ENCODE measurements at regions not wholly inside any gene's neighbourhood (a gene's known extent, or its start where the extent isn't known, plus 50 kb on each side); places are given as distances from the start of the nearest gene placed in this dataset.

DNA sequence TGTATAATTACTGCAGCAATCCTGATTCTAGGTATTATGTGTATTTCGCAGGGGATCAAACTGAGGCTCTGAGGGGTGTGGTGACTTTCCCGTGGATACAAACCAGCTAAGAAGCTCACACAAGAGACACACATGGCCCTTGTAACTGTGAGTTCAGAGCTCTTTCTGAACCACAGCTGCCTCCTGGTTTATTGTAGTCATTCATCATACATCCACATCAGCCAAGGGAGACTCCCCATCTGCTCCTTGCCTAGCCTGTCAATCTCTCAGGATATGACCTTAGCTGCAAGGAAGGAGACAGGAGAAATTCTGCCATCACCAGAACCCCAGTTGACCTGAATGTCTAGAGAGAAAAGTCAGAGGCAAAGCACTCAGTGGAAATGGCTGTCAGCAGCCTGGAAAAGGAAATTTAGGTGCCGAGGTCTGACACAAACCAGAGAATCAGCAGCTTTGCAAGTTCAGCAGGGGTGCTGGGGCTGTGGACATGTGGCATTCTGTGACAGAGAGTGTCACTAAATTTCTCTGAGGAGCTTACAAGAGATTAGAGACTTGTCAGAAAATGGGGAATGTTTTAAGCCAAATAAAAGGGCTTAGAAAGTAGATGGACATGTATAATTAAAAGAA, 209.5 kb downstream of the AASDHPPT start:
- Histone ChIP-seq H3K27me3 (no peaks in the 10 kb centered on the region), H3K27ac (no peak overlapping the region), H3K4me1 (no peaks in the 10 kb centered on the region), H3K36me3 (no peaks in the 10 kb centered on the region), H3K4me3 (no peak overlapping the region), H3K9me3 (replicated peaks in 1 of 11) (no peaks in the 10 kb centered on the region), H3K9ac (no peak overlapping the region), H4K20me1 (no peaks in the 10 kb centered on the region), H3K4me2 (no peak overlapping the region)
- no peak for TF ChIP-seq Cebpa-rat (IDR thresholded peaks at IDR 0.05)

DNA sequence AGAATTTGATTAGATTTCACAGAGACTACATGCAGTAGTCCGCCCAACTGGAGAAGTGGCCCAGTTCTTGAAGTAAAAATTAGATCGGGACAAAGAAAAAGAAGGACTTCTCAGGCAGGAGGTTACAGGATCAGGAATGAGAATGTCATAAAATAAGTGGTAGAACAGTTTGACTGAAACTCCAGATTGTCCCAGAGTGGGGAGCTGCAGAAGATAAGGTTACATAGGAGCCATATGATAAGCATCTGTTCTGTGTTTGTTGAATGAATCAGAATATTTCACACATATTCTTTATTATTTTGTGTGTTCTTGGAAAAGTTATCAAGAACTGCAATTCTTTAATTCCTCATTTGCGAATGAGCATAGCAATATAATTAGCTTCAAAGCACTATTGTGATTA, 210.6 kb downstream of the AASDHPPT start:
- H4K20me1 ChIP-seq = no peaks in the 10 kb centered on the region
- H3K4me3 ChIP-seq = no peak overlapping the region
- no peaks in the 10 kb centered on the region for H3K9me3 ChIP-seq (replicated peaks in 1 of 11)
- no peak overlapping the region for H3K9ac ChIP-seq
- no peak overlapping the region for H3K27ac ChIP-seq
- H3K27me3 ChIP-seq = no peaks in the 10 kb centered on the region
- H3K4me1 ChIP-seq = no peaks in the 10 kb centered on the region
- no peak overlapping the region for H3K4me2 ChIP-seq
- no peak for TF ChIP-seq Cebpa-rat (IDR thresholded peaks at IDR 0.05)
- no peaks in the 10 kb centered on the region for H3K36me3 ChIP-seq

DNA sequence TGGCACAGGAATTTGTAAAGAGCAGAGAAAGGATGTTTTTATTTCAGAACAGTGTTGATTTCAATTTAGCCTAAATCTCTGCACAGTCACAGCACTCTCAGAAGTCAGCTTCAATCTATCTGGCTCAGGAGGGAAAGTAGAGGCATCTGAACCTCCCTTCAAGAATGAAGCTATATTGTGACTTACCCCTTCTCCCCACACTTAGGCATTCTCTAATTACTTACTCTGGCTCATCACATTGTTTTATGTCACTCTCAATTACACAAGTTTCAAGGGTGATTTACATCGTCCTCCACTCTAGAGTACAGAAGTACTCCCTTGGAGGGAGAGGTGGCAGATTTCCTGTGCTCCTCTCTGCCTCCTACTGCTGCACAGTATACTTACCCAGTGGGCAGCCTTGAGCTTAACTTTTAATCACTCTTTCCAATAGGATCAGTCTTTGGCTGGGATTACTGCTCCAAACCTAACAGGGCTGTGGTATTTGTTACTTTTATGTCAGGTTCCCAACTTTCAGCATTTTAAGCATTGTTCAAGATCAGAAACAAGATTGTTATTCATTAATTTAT, 211.4 kb downstream of the AASDHPPT start:
- H3K27ac ChIP-seq = no peak overlapping the region
- no peaks in the 10 kb centered on the region for H3K36me3 ChIP-seq
- no peak for TF ChIP-seq Cebpa-rat (IDR thresholded peaks at IDR 0.05)
- no peak overlapping the region for H3K9ac ChIP-seq
- no peaks in the 10 kb centered on the region for H3K27me3 ChIP-seq
- no peaks in the 10 kb centered on the region for H4K20me1 ChIP-seq
- H3K4me1 ChIP-seq = no peaks in the 10 kb centered on the region
- H3K9me3 ChIP-seq (replicated peaks in 1 of 11) = no peaks in the 10 kb centered on the region
- H3K4me2 ChIP-seq = no peak overlapping the region
- no peak overlapping the region for H3K4me3 ChIP-seq

DNA sequence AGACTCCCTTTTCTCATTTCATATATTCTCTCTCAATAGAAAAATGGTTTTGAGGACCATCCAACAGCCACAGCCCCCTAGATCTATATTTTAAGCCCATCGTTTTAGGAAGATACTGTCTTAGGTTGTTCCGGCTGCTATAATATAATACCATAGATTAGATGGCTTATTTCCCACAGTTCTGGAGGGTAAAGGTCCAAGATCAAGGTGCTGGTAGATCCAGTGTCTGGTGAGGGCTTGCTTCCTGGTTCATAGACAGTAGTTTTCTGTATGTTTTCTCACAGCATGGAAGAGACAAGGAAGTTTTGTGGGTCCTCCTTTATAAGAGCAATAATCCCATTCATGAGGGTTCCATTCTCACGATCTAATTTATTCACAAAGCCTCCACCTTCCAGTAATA, 215.1 kb downstream of the AASDHPPT start:
- TF ChIP-seq Cebpa-rat (IDR thresholded peaks at IDR 0.05) = no peak
- no peaks in the 10 kb centered on the region for H3K36me3 ChIP-seq
- H4K20me1 ChIP-seq = no peaks in the 10 kb centered on the region

DNA sequence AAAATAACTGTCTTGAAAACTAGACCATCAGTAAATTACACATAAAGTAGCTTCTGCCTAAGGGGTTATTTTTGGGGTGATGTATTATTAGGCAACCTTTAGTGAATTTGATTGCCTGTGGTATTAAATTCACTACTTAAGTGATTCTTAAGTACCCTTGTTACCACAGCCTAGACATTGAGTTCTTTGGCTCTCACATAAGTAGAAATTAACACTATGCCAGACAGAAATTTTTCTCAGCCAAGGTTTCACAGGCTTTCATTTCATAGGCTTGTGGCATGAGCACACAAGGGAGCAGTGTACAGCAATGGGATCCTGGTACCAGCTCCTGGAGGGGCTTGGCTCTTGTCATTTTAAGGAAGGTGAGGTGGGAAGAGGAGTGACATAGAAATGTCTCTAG, 218.5 kb downstream of the AASDHPPT start:
- H3K4me1 ChIP-seq = no peaks in the 10 kb centered on the region
- H3K9ac ChIP-seq = no peak overlapping the region
- TF ChIP-seq Cebpa-rat (IDR thresholded peaks at IDR 0.05) = no peak
- no peaks in the 10 kb centered on the region for H3K36me3 ChIP-seq
- peaks cover 0 to 10% (median 0%) of the 10 kb centered on the region in 11 experiments; a peak in 1 of 22 replicates for H3K9me3 ChIP-seq (replicated peaks in 1 of 11)
- no peaks in the 10 kb centered on the region for H4K20me1 ChIP-seq
- no peak overlapping the region for H3K4me3 ChIP-seq
- no peak overlapping the region for H3K27ac ChIP-seq
- H3K4me2 ChIP-seq = no peak overlapping the region
- H3K27me3 ChIP-seq = no peaks in the 10 kb centered on the region

More for the DNA sequence above, 215.1 kb downstream of the AASDHPPT start:
- no peaks in the 10 kb centered on the region for H3K27me3 ChIP-seq
- H3K27ac ChIP-seq = no peak overlapping the region
- H3K4me3 ChIP-seq = no peak overlapping the region
- no peak overlapping the region for H3K4me2 ChIP-seq
- H3K9ac ChIP-seq = no peak overlapping the region
- H3K4me1 ChIP-seq = no peaks in the 10 kb centered on the region
- H3K9me3 ChIP-seq (replicated peaks in 1 of 11) = no peaks in the 10 kb centered on the region

DNA sequence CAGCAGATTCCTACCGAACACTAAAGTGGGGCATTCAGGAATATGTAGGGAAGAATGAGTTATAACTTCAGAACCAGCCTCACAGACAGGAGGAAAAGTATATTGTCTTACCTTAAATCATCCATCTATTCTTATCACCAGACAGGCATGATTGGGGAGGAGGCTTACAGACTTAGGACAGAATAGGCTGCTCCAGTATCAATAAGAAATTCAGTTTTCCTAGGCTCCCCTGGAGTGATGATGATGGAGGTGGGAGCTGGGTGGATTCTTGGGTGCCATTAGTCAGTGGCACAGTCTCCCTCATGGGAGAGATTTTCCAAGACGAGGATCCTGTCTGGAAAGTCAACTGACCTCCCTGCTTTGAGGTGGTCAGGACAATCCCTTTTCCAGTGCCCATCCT, 225.0 kb downstream of the AASDHPPT start:
- Histone ChIP-seq H3K4me1 (no peaks in the 10 kb centered on the region), H3K27ac (no peak overlapping the region), H3K4me2 (no peak overlapping the region), H3K9ac (no peak overlapping the region), H3K36me3 (no peaks in the 10 kb centered on the region), H3K27me3 (no peaks in the 10 kb centered on the region), H3K9me3 (replicated peaks in 1 of 11) (peaks cover 0 to 22% (median 7%) of the 10 kb centered on the region in 11 experiments; a peak in 9 of 22 replicates), H4K20me1 (no peaks in the 10 kb centered on the region), H3K4me3 (no peak overlapping the region)
- TF ChIP-seq Cebpa-rat (IDR thresholded peaks at IDR 0.05) = no peak

DNA sequence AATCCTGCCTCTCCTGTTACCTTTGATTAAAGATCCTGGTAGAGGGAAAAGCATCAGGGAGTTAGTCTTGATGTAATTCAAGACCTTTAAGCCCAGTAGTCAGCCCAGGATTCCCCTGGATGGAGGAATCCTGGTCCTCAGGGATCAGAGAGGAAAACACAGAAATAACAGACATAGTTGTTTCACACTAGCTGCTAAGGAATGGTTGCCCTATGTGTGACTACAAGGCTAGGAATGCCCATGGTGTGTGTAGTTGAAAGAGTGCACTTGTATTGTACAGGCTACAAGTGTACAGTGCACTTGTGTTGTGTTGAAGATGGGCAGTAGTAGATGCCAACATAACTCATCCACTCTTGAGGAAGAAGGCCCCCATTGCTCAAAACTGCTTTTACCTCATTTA, 226.8 kb downstream of the AASDHPPT start:
- Histone ChIP-seq H3K27ac (no peak overlapping the region), H3K4me2 (no peak overlapping the region), H3K27me3 (no peaks in the 10 kb centered on the region), H3K9me3 (replicated peaks in 1 of 11) (peaks cover 0 to 16% (median 7%) of the 10 kb centered on the region in 11 experiments; a peak in 9 of 22 replicates), H3K4me3 (no peak overlapping the region), H4K20me1 (no peaks in the 10 kb centered on the region), H3K36me3 (no peaks in the 10 kb centered on the region), H3K9ac (no peak overlapping the region), H3K4me1 (peaks cover 0 to 4% (median 3%) of the 10 kb centered on the region in 10 experiments; a peak in 10 of 20 replicates)
- TF ChIP-seq Cebpa-rat (IDR thresholded peaks at IDR 0.05) = no peak

DNA sequence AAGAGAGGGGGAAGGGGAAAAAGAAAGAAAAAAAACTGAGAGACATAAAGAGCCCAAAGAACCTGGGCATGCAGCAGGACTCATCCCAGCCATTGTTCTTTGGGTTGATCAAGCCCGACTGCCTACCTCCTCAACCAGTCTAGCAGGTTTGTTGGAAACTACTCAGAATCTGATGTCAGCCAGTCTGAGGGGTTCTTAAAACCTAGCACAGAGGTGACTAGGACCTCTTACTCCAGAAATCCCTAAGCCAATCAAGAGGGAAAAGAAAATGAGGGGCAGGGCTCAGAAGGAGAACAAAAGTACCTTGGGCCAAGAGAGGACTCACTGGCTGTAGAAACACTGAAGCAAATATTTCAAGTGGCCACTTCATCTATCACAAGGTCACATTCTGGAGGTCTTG, 228.0 kb downstream of the AASDHPPT start:
- TF ChIP-seq Cebpa-rat (IDR thresholded peaks at IDR 0.05) = no peak
- Histone ChIP-seq H3K4me3 (no peak overlapping the region), H3K9me3 (replicated peaks in 1 of 11) (peaks cover 0 to 12% (median 7%) of the 10 kb centered on the region in 11 experiments; a peak in 9 of 22 replicates), H3K27me3 (no peaks in the 10 kb centered on the region), H4K20me1 (no peaks in the 10 kb centered on the region), H3K9ac (no peak overlapping the region), H3K4me1 (peaks cover 0 to 14% (median 7%) of the 10 kb centered on the region in 10 experiments; a peak in 10 of 20 replicates), H3K27ac (no peak overlapping the region), H3K4me2 (no peak overlapping the region), H3K36me3 (no peaks in the 10 kb centered on the region)

DNA sequence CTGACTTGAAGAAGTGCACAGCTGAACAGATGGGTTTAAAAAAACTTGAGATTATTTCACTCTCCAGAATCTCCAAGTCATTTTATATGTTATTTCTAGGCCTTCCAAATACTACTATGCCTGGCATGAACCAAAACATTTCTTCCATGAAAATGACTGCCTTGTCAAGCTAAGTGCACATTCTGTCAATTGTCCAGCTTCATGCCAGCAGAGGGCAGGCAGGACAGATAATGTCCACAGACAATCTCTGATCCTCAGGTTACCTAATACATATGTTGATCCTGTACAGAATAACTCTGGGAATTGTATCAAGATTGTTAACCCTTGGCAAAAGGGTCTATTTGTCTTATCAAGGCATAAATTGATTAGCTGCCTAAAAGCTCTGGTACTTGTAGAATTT, 229.5 kb downstream of the AASDHPPT start:
- Histone ChIP-seq H3K9me3 (replicated peaks in 1 of 11) (peaks cover 0 to 10% (median 7%) of the 10 kb centered on the region in 11 experiments; a peak in 9 of 22 replicates), H3K4me1 (peaks cover 0 to 14% (median 7%) of the 10 kb centered on the region in 10 experiments; a peak in 10 of 20 replicates), H3K4me2 (no peak overlapping the region), H4K20me1 (no peaks in the 10 kb centered on the region), H3K36me3 (no peaks in the 10 kb centered on the region), H3K4me3 (no peak overlapping the region), H3K27me3 (no peaks in the 10 kb centered on the region), H3K27ac (no peak overlapping the region), H3K9ac (no peak overlapping the region)
- no peak for TF ChIP-seq Cebpa-rat (IDR thresholded peaks at IDR 0.05)
